Tibial nerve (tissue), 4 donors: ENCODE measurements at regions not wholly inside any gene's neighbourhood (a gene's known extent, or its start where the extent isn't known, plus 50 kb on each side); places are given as distances from the start of the nearest gene placed in this dataset.
A peak's percentile ranks its signal among the peaks of the same experiment; 100 is the strongest.

Experiments
- DNase-seq, 2 donors: peaks; one replicate each; pipeline ENCODE4 v3.0.0-alpha.2; 2019; ENCODE audit warnings: low spot score in 2 of 2
- H3K27ac ChIP-seq, 4 donors: fragments of 200-600 bp; sonication (generic) in 3 of 4; one replicate each; pipeline ENCODE4 v1.5.1; 2017 to 2019; ENCODE audit warnings: mild to moderate bottlenecking in 1 of 4
- H3K27me3 ChIP-seq, 2 donors: fragments of 200-600 bp; sonication (generic) in 1 of 2; one replicate each; pipeline versions ENCODE4 v1.5.1 to v1.6.0; 2017 to 2019
- H3K36me3 ChIP-seq, 3 donors: fragments of 200-600 bp; sonication (generic); one replicate each; pipeline ENCODE4 v1.5.1; 2018 to 2019
- H3K4me1 ChIP-seq, 4 donors: fragments of 200-600 bp; sonication (generic) in 3 of 4; one replicate each; pipeline ENCODE4 v1.5.1; 2017 to 2019
- H3K4me3 ChIP-seq, 4 donors: fragments of 200-600 bp; sonication (generic) in 3 of 4; one replicate each; pipeline ENCODE4 v1.5.1; 2017 to 2019; ENCODE audit warnings: mild to moderate bottlenecking in 1 of 4, moderate library complexity in 1 of 4
- H3K9me3 ChIP-seq, 4 donors: fragments of 200-600 bp; sonication (generic) in 3 of 4; one replicate each; pipeline ENCODE4 v1.5.1; 2017 to 2019
- EP300 ChIP-seq, 2 donors: sonication (generic); formaldehyde crosslinking; IDR thresholded peaks; one replicate each; pipeline ENCODE4 v1.6.1; 2017; ENCODE audit warnings: antibody characterized with exemption in 2 of 2, mild to moderate bottlenecking in 1 of 2
- POLR2A ChIP-seq, 2 donors: fragments of 450-650 bp; IDR thresholded peaks; one replicate each; pipeline ENCODE4 v1.6.1; 2017; ENCODE audit warnings: antibody characterized with exemption in 2 of 2, mild to moderate bottlenecking in 2 of 2, moderate library complexity in 2 of 2
- WGBS, 2 donors: methylation state at CpG; one replicate each; pipeline ENCODE4 v1.1.5; 2018; 5-methylcytosine and 5-hydroxymethylcytosine counted together
- TF ChIP-seq, protein P1 (sequence below), 5 experiments: fragments of 200-600 bp in 3 of 5; fragments of 450-650 bp in 2 of 5; sonication (generic) in 3 of 5; IDR thresholded peaks; one replicate each; pipeline ENCODE4 v1.5.1; 2016 to 2019; ENCODE audit warnings: antibody characterized with exemption in 5 of 5, mild to moderate bottlenecking in 3 of 5, moderate library complexity in 2 of 5

DNA sequence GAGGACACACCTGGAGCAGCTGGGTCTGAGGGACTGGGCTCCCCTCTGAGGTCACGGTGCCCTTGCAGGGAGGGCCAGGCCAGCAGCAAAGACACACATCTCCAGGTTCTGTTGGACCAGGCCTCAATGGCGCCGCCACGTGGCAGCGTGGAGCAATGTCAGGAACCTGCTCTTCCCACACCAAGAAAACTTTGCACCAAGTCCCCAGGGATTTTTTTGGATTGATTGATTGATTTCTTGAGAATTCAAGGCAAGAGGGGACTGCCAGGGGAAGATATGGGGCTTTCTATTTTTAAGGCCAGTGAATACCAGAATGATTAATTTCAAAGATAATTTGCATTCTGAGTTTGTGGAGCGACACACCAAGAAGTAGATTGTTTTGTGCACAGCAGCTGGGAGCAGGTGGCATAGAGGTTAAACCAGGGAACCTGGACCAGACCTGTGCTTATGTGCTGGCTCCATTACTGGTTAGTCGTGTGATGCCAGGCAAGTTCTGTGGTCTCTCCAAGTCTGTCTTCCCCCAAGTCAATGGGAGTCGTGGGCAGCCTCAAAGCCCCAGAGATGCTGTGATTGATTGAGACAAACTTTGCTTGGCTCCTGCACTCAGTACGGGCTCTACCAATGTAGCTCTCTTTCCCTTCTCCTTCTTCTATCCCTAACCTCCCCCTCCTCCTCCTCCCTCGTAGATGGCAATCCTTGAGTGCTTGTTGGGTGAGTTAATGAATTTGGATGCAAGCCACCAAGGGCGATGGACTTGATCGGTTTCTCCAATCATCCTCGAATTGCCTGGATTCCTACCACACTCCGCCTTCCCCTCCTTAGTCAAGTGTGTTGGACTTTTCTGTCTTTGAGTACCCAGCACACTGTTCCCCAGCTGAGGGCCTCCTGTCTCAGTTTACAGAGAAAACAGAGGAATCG is 96.2 kb upstream of the TRPM1 start:
- Histone ChIP-seq H3K27me3 (no peaks in the 10 kb centered on the region), H3K27ac (no peak overlapping the region), H3K9me3 (no peaks in the 10 kb centered on the region), H3K4me1 (no peaks in the 10 kb centered on the region), H3K36me3 (no peaks in the 10 kb centered on the region), H3K4me3 (no peak overlapping the region)
- no peak for DNase-seq
- 51 to 52% methylated on average over 15 of the region's 15 CpGs for WGBS, 2 donors
- TF ChIP-seq, protein P1, sequence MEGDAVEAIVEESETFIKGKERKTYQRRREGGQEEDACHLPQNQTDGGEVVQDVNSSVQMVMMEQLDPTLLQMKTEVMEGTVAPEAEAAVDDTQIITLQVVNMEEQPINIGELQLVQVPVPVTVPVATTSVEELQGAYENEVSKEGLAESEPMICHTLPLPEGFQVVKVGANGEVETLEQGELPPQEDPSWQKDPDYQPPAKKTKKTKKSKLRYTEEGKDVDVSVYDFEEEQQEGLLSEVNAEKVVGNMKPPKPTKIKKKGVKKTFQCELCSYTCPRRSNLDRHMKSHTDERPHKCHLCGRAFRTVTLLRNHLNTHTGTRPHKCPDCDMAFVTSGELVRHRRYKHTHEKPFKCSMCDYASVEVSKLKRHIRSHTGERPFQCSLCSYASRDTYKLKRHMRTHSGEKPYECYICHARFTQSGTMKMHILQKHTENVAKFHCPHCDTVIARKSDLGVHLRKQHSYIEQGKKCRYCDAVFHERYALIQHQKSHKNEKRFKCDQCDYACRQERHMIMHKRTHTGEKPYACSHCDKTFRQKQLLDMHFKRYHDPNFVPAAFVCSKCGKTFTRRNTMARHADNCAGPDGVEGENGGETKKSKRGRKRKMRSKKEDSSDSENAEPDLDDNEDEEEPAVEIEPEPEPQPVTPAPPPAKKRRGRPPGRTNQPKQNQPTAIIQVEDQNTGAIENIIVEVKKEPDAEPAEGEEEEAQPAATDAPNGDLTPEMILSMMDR (IDR thresholded peaks at IDR 0.05), result peak in 3 of 5 experiments; percentile 26 to 53 (median 36)
- TF ChIP-seq POLR2A (IDR thresholded peaks at IDR 0.05), result no peak

DNA sequence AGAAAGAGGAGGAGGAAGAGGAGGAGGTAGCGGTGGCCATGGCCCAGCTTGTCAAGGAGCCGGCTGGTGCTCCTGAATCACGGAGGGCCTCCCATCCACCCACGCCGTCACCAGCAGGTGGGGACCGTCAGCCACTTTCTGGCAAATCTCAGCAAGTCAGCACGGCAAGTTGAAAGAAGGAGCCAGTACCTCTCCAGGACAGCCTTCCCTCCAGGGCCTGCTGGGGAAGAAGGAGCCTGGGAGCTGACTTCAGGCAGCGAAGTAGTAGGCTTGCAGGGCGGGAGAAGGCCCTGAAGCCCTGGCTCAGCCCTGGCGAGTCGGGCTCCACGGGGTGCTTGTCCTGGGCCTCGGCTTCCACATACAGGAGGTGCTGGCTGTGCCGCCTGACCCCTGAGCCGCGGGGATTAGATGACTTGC is 99.2 kb upstream of the TRPM1 start:
- DNase-seq, result peak in 1 of 2 donors; percentile 57
- Histone ChIP-seq H3K36me3 (no peaks in the 10 kb centered on the region), H3K4me1 (no peaks in the 10 kb centered on the region), H3K9me3 (no peaks in the 10 kb centered on the region), H3K27ac (no peak overlapping the region), H3K4me3 (no peak overlapping the region), H3K27me3 (no peaks in the 10 kb centered on the region)
- WGBS, 2 donors, result 63 to 68% methylated on average over 15 of the region's 16 CpGs
- no peak for TF ChIP-seq POLR2A (IDR thresholded peaks at IDR 0.05)
- TF ChIP-seq, protein P1 (IDR thresholded peaks at IDR 0.05), result peak in 4 of 5 experiments; percentile 20 to 64 (median 39)

DNA sequence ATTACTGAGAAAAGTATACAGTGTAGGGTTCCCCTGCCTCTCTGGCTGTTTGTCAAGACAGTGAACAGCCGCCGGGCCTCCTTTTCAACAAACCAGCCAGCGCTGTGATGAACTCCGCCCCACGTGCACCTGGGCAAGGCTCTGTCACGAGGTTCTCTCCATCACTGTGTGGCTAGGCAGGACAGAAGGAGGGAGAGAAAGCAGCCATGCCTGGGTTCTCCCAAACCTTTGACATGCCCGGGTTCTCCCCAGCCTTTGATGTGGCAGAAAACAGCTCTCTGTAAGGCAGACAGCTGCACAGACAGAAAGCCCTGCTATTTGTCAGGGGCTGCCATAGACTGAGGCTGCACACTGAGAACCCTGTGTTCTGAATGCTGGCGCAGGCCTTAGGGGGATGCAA is 101.4 kb upstream of the TRPM1 start:
- Histone ChIP-seq H3K36me3 (no peaks in the 10 kb centered on the region), H3K27ac (no peak overlapping the region), H3K4me3 (no peak overlapping the region), H3K4me1 (no peaks in the 10 kb centered on the region), H3K9me3 (no peaks in the 10 kb centered on the region), H3K27me3 (no peaks in the 10 kb centered on the region)
- WGBS, 2 donors, result 72 to 80% methylated on average over 8 of the region's 8 CpGs
- TF ChIP-seq EP300 (IDR thresholded peaks at IDR 0.05), result no peak
- TF ChIP-seq, protein P1 (IDR thresholded peaks at IDR 0.05), result no peak
- DNase-seq, result no peak

DNA sequence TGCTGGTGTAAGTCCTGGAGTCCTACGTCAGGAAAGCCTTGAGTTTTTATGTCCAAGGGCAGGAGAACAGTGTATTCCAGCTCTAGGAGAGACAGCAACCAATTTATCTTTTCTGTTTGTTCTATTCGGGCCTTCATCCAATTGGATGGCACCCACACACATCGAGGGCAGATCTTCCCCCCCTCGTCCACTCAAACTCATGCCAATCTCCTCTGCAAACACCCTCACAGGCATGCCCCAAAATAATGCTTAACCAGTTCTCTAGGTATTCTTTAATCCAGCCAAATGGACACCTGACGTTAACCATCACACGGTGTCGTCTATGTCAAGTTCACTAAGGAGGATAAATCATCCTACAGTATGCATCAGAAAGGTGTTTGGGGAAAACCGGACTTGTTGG is 102.5 kb upstream of the TRPM1 start:
- Histone ChIP-seq H3K27me3 (no peaks in the 10 kb centered on the region), H3K9me3 (no peaks in the 10 kb centered on the region), H3K4me3 (no peak overlapping the region), H3K36me3 (no peaks in the 10 kb centered on the region), H3K27ac (no peak overlapping the region), H3K4me1 (peaks cover 0 to under 1% (median 0%) of the 10 kb centered on the region in 4 donors)
- no peak for DNase-seq
- TF ChIP-seq, protein P1 (IDR thresholded peaks at IDR 0.05), result no peak
- whole genome bisulfite sequencing, 2 donors, result 89 to 90% methylated on average over 8 of the region's 8 CpGs

DNA sequence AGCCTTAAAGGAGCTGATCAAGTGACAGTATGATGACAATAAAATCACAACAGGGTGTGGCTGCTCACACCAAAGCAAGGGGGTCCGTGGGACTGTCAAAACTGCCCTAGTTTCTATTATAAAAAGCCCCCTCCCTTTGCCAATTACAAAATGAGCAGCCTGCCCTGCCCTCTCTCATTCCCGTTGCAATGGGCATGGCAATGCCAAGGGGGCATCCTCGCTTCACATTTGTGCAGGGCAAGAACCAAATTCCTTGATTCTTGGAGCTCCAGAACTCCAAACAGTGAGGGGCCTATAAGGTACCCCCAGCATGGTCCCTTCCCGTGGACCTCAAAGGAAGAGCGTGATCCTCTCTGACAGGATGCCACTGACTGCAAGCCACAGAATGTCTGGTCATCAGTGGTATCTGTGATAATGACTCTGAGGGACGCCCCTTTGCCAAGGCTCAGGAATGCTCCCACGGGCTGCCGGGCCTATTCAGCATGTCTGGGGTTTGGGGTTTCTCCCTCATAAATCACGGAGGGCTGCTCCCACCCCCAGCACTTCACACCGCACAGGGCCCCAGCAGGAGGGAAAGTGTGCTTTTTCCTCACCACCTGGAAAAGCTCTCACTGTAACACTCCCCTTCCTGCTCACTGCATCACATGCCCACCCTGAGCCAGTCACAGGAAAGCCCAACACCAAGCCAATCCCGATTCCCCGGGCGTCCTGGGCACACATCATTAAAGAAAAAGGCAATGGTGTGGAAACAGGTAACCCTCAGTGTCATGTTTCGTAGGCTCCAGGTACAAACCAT is 105.1 kb upstream of the TRPM1 start:
- H3K27ac ChIP-seq, result no peak overlapping the region
- peaks cover 0 to 7% (median 0%) of the 10 kb centered on the region in 4 donors for H3K9me3 ChIP-seq
- no peak overlapping the region for H3K4me3 ChIP-seq
- TF ChIP-seq EP300 (IDR thresholded peaks at IDR 0.05) (no peak), POLR2A (IDR thresholded peaks at IDR 0.05) (no peak)
- TF ChIP-seq, protein P1 (IDR thresholded peaks at IDR 0.05), result peak in 1 of 5 experiments; percentile 21
- no peaks in the 10 kb centered on the region for H3K27me3 ChIP-seq
- H3K36me3 ChIP-seq, result no peaks in the 10 kb centered on the region
- WGBS, 2 donors, result 60 to 76% methylated on average over 14 of the region's 14 CpGs
- peaks cover 0 to 4% (median 0%) of the 10 kb centered on the region in 4 donors for H3K4me1 ChIP-seq
- no peak for DNase-seq
